Epidermal melanocyte (primary cell): ENCODE measurements at regions not wholly inside any gene's neighbourhood (a gene's known extent, or its start where the extent isn't known, plus 50 kb on each side); places are given as distances from the start of the nearest gene placed in this dataset.

Source experiments
- DNase-seq: peaks from one replicate; pipeline ENCODE4 v3.0.0; 2011; ENCODE audit warnings: low spot score; ENCODE audit not compliant: insufficient read length

DNA sequence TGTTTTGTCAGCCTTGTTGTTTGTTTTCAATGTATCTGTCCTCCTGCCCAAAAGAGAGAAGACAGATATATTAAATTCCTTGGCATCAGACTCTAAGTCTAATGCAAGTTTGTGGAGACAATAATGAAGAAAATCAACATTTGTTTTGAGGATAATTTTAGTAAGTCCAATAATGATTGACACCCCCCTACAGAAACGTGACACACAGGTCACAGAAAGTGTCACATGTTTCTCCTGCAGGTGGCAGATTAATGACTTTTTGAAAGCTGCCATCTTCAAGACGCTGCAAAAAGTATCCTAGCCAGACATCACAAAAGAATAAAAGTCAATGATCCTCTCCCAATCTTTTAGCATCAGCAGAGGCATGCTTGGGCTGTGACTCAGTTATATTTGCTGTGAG is 378.8 kb upstream of the TMPO start:
- no peak for DNase-seq

DNA sequence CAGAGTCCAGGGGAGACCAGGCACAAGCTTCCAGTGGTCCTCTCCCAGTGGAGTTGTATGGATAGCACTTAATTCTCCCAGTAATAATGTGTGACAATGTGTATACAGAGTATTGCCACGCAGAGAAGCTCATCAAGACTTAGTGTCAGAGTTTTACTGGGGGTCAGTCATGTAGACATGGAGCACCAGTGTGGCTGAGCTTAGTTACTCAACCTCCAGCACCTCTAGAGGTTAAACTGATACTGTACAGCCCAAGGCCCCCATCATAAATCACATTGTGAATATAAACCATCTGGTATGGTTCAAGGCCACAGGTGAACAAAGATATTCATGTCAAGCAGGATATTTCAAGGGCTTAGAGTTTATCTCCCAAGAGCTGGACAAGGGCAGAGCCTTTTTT is 378.1 kb upstream of the TMPO start:
- DNase-seq = no peak

DNA sequence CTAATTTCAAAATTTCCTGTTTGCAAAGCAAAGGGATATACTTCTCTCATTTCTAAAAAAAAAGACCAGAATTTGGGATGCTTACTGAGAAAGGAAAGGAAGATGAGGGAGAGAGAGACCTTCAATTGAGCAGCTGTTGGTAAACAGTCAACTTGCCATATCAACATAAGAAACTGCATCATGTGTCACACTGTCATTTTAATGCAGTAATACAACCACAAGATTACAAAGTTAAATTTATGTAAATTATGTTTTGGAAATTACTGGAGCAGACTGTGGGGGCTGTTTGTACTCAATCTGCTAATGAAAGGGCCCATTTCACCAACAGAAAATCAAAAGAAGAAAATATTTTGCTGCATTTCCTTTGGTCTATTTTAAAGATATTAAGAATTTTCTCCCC is 370.4 kb upstream of the TMPO start:
- DNase-seq = no peak

DNA sequence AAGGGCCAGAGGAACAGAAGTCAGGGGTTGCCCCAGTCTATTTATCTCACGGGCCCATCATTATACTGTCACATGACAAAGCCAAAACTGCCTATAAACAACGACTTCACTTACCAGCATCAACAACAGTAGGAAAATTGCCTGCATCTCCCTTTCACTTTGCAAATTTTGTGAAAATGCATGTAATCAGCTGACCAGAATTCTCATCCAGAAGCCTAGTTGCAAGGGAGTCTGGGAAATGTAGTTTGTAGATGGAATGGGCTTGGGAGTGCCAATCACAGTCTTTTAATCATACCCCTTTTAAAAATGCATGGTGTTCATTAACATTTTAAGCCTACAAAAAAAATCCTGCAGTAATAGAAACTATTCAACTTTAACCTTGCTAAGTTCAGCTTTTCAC is 369.3 kb upstream of the TMPO start:
- no peak for DNase-seq

DNA sequence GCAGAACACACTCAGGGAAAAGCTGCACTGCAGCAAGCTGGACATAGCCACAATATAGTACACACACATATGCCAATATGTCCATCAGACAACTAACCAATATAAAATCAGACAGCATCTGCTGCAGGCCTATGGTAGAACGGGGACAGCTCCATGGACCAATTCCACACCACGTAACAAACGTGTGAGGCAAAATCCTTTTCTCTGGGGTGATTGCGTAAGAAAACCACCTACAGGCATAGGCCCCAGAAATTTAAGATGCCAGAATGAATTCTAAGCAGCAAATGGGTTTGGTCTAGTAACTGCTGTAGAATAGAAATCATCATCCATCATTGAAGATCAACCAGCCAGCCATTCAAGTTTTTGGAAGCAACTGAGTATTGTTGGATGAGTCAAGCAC is 368.9 kb upstream of the TMPO start:
- no peak for DNase-seq

DNA sequence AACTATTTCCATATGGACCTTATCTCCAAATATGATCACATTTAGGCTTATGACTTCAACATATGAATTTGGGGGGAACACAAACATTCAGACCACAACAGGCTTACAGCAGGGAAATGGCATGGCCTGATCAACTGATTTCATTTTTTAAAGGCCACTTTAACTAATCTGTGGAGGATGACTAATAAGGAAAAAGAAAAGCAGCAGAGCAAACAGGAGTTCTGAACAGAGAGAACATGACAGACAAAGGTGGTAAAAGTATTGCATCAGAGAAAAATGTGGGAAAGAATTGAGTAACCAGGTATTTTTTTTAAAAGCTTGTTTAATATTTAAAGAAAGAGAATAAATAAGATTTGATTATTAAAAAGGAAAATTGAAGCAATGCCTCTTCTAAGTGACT is 366.1 kb upstream of the TMPO start:
- no peak for DNase-seq

DNA sequence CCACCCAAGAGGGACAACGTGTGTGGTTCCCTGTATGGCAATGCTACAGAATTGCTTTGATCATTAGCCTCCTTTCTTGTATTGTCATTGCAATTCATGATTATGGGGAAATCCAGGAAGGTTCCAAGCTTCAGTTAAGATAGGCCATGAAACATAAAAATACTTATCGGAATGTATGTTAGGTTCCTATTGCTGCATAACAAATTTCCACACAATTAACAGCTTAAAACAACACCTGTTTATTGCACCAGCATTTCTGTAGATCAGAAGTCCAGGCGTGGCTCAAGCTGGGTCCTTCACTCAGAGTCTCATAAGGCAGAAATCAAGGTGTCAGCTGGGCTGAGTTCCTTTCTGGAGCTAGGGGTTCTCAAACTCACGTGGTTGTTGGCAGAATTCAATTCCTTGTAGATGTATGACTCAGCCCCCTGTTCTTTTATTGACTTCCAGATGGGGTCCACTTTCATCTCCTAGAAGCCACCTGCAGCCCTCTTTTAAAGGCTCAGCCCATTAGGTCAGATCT is 365.6 kb upstream of the TMPO start:
- DNase-seq = no peak

DNA sequence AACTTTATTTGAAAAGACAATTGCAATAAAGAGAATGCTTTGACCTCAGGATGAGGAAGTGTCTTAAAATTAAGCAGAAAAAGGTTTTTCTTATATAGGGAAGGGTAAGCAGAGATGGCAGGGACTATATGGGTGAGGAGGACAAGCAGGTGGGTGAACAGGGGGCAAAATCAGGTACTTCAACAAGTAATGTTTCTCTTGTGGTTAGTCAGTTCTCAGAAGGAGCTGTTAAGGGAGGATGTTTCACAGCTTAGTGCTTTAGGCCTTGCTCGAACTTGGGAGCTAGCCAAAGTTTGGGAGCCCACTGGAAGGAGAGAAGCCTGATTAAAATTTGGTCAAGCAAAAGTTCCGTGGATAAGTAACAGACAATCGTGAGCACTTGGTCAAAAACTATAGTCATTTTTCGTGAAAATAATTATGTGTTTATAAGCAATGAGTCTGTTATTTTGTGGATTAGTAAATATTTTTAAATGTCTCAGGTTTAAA is 364.2 kb upstream of the TMPO start:
- DNase-seq = no peak

DNA sequence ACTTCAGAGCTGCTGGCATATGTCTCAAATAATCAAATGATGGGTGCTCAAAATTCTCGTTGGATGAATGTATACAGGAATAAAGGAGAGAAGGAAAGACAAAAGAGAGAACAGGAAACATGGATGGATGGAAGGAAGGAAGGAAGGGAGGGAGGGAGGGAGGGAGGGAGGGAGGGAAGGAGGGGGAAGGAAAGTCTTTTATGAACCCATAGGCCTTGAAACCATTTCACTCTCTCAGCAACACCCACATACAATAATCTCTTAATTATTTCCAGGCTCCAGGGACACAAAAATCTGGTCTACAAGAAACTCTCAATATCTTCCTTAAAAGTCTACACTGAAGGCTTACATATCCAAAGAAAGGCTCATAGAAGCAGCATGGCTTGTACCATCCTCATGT is 363.4 kb upstream of the TMPO start:
- no peak for DNase-seq

DNA sequence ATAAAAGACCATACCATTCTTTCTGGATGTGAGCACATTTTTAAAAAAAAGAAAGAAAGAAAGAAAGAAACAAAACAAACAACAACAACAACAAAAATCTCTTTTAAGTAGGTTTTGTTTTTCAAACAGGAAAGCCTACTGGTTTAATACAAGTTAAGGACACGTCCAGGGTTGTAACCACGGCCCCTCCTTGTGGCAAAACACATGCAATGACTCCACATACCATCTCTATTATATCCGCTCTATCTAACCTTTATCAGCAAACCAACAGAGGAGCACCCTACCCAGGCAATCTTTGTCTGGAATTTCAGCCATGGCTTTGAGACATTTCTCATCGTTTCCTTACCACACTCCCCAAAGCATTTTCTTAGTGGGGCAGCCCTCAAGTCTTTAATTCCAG is 360.5 kb upstream of the TMPO start:
- no peak for DNase-seq

DNA sequence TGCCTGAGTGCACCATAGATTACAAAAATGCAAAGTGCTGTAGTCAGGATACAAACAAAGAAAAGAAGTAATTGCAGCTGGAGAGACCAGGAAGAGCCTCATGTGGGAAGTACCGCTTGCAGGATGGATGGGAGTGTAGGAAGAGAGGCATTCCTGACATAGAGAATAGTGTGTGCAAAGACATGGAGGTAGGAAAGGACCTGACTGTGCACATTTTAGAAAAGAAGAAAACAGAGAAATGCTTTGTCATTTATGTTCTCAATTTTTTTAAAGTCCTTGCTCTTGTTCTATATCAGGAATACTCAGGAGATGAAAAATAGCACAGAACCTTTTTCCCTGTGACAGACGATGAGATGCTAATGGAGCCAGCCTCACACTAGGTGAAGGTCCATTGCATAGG is 358.7 kb upstream of the TMPO start:
- no peak for DNase-seq

DNA sequence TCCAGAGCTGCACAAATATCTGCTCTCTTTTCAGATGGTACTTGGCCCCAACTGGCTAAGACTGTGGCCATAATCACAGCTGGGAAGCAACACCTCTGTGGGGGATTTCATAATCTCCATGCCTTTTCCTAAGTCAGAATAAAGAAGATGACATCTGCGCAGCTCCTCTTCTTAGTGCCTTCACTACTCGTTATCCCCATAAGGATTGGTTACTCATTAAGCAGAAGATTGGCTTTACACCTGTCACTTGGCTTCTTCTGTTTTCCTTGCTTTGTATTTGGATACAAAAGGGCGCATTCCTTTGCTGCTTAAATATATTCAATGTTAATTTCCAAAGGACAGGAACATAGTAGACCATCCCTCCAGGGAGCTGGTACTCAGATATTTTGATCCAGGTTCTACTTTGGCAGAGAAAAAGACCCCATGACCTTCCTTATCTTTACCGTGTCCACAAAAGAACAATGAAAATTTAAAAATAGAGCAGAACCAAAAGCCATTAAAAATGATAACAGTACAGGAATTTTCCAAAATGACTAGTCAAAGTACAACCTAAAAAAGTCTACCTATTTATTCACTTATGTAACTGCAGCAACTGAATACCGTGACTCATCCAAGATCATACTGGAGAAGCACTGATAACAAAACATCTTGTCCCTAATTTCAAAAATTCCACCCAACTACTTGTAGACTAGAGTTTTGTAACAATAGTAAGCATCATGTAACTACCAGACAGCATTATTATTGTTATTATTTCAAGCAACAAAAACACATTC is 352.3 kb upstream of the TMPO start:
- no peak for DNase-seq

DNA sequence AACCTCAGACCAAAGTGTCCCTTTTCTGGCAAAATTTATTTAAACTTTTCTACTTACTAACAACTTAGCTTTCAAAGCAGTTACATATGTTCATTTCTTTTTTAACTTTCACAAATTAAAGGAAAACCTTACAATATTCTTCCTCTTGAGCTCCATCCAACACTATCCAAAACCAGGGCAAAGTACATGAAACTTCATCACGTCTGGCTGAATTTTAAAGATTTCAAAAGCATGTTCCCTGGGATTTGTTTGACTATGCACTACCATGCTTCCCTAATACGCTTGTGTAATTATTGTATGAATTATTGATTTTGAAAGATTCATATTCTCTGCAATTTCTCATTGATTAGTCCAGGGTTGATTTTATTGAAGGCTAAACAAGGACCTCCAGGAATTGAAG is 343.1 kb upstream of the TMPO start:
- no peak for DNase-seq

DNA sequence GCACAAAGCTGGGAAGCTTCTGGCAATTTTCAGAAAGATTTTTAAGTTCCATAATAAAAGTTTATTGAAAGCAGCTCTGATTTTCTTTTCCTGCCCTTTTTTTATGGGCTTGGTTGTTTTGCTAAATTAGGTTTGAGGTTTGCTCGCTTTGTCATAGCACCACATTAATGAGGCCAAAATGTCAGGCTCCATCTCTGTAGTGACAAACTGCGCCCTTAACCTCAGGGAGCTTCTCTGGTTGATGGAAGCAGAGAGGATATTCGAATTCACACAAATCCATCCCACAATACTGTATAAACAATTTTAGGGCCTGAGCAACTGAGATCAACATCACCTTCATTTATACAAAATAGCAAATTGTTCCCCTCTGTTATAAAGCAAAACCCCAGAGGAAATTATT is 342.6 kb upstream of the TMPO start:
- DNase-seq = no peak

DNA sequence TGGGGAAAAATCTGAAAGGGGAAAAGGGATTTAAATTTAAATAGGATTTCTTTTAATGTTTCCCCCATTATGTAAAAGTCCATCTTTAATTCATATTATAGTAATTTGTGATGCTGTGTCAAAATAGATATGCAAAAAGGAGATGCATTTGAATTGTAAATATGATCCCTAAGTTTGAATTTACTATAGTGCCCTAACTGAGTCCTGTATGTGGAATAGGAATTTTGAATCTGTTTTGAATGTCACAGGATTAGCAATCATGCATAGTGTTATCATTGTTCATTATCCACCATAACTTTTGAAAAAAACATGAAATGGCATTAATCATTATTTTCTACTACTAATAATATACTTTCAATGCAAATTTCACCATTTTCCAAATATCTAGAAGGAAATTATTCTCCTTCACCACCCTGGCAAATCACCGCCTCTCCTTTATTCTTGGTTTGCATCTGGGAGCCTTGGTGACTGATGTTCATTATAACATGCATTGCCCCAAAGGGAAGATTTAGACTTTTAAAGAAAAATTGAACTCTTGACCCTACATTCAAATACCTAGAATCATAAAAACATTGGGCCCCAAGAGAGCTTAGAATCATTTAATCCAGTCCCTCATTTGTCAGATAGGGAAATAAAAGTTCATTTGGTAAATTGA is 341.5 kb upstream of the TMPO start:
- DNase-seq = no peak

DNA sequence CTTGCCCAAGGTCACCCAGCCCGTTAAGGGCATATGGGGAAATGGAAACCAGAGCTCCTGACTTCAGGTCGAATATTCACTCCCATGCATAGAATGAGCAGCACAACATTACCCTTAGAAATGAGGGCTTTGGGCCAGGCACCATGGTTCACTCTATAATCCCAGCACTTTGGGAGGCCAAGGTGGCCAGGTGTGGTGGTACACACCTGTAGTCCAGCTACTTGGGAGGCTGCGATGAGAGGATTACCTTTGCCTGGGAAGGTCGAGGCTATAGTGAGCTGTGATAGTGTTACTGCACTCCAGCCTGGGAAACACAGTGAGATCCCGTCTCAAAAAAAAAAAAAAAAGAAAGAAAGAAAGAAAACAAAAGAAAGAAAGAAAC is 341.0 kb upstream of the TMPO start:
- DNase-seq = no peak

DNA sequence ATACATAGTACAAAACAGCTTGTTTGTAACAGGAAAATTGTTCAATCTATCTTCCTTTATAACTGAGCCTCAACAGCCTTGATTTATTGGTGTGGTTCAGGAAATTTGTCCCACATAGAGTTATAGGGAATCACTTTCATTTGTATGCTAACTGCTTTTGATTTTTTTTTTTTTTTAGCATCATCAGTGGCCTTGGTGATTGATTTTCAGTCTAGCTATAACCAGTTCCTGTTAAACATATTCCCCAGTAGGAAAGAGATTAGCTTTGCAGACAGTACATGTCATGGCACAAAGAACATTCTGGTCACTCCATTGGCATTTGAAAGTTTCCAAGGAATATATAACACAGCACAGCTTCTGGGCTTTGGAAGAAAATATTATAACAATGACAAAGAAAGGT is 337.3 kb upstream of the TMPO start:
- DNase-seq = no peak

DNA sequence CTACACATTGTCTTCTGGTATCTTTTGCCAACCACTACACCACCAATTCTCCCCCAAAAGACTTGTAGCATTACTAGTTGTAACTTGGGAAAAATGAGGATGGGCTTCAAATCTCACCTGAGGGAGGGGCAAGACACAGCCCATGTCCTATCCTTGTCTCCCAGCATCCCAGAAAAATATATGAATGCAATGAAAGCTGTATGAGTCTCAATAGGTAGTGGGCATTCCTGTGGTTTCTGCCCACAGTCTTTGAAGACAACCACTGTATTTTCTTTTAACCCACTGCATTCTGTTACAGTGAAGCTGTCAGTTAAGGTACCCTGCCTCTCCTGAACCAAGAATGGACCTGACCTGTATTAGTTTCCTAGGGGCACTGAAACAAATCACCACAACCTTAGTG is 336.2 kb upstream of the TMPO start:
- no peak for DNase-seq

DNA sequence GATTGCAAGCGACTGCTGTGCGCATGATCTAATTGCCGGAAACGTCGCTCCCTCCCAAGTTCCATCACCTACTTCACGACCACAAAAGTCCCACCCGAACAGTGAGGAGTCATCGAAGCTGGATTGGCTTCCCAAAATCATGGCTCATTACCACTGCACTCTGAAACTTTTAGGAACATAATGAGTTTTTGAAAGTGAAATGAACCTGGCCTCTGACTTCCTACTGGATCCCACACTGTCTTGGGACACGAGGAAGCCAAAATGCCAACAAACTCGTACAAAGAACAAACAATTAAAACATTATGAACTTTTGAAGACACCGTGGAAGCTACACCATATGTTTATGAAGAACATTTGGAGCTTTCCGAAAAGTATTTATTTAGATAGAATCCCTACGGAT is 334.8 kb upstream of the TMPO start:
- DNase-seq = no peak

DNA sequence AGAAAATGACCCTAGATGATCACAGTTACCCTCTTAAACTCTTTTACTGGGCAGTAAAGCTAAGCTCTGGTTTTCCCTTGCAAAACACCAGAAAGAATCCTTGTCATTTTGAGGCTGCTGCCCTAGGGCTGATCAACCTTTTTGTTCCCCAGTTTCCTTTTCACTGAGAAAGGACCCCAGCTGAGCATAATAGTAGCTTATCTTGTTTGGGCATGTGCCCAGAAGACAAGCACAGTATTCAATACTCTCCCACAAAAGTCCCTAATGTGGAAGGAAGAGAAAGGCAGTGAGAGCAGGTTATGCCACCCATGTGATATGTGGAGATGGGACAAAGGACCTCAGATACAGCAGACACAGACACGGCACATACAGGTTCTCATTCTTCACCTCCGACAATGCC is 332.6 kb upstream of the TMPO start:
- no peak for DNase-seq

DNA sequence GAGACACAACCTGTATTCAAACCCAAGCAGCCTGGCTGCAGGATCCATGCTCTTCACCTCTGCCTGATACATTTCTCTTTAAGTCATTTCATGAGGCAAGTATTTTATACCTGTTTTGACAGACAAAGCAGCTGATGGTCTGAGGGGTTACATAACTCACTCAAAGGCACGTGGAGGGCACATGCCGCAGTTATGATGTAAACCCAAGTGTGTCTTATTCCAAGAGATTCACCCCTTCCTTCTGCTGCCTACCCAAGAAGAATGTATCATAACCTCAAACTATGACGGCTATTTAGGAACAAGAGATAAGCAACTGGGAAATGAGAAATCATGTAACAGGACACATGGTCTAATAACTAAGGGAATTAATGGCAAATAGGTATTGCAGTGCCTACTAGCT is 329.8 kb upstream of the TMPO start:
- DNase-seq = no peak

DNA sequence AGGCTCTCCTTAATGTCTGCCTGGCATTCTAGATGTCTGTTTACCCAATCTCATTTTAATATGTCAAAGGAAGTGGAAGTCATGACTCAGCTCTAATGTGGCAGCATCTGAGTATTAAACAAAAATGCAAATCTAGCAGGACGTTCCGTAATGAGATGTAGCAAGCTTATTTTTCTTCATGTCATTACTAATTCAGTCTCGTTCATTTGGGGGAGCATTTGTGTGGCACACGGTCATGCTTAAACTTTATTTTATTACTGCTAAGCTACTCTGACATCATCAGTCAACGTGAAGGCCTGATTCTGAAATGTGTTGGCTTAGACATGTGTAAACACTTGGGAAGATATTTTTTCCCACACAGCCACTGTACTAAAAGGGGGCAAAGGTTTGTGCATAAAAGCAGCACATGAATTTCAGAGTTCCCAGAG is 326.7 kb upstream of the TMPO start:
- no peak for DNase-seq

DNA sequence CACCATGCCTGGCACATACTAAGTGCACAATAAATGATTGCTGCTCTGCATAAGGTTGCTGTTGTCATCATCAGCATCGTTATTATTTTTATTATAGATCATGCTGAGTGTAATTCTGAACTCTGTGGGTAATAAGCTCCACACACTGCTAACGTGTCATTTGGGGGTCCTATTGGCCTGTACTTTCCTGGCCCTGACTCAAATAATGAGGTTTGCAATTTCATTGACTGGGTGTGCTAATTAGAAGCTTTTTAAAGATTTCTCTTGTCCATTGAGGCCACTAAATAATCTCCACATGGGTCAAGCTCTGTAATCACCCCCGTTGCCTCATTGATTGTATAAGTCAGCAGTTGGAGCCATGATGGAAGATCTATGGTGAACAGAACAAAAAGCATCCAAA is 320.8 kb upstream of the TMPO start:
- no peak for DNase-seq
